ENCODE measurements at regions not wholly inside any gene's neighbourhood (a gene's known extent, or its start where the extent isn't known, plus 50 kb on each side); places are given as distances from the start of the nearest gene placed in this dataset.
A peak's percentile ranks its signal among the peaks of the same experiment; 100 is the strongest.
"Not testable (repeated sequence)": the region's sequence is repeated elsewhere in the genome, so short reads cannot be mapped to it uniquely, and the experiment has no call there.

GRCh38 chr5:106277540-106278096, 1393.1 kb downstream of the EFNA5 start:
- no peak for DNase-seq
- 90 to 91% methylated on average over 3 of the region's 3 CpGs for WGBS, 2 donors
- peaks cover 0 to 2% (median 0%) of the 10 kb centered on the region in 4 donors for H3K9me3 ChIP-seq (ENCODE audit: control insufficient read depth in 4 of 4, insufficient read depth in 3 of 4, low read length in 3 of 4)
- no peaks in the 10 kb centered on the region for H3K27me3 ChIP-seq (ENCODE audit: control insufficient read depth in 3 of 3, insufficient read depth in 3 of 3, low read length in 2 of 3)
- H3K27ac ChIP-seq (ENCODE audit: low read depth in 1 of 2, low read length in 1 of 2), result no peak overlapping the region
- no peaks in the 10 kb centered on the region for H3K4me1 ChIP-seq (ENCODE audit: control insufficient read depth in 5 of 5, insufficient read depth in 5 of 5, low read length in 5 of 5)
- no peak overlapping the region for H3K4me3 ChIP-seq
- no peak for TF ChIP-seq CTCF (IDR thresholded peaks at IDR 0.05; ENCODE audit: control extremely low read depth, extremely low read depth)
- no peaks in the 10 kb centered on the region for H3K36me3 ChIP-seq (ENCODE audit: control insufficient read depth in 4 of 4, insufficient read depth in 4 of 4, low read length in 4 of 4)
- H3K9ac ChIP-seq (ENCODE audit: insufficient read depth in 1 of 2, low read length in 2 of 2), result no peak overlapping the region
- no peak for ATAC-seq (ENCODE audit: insufficient read depth, low FRiP score)

- H3K27me3 ChIP-seq (ENCODE audit: control insufficient read depth in 3 of 3, insufficient read depth in 3 of 3, low read length in 2 of 3), result no peaks in the 10 kb centered on the region
- H3K4me1 ChIP-seq (ENCODE audit: control insufficient read depth in 5 of 5, insufficient read depth in 5 of 5, low read length in 5 of 5), result no peaks in the 10 kb centered on the region
- WGBS, 2 donors, result 58 to 60% methylated on average over 2 of the region's 2 CpGs
- H3K27ac ChIP-seq (ENCODE audit: low read depth in 1 of 2, low read length in 1 of 2), result no peak overlapping the region
- no peak overlapping the region for H3K4me3 ChIP-seq
- H3K36me3 ChIP-seq (ENCODE audit: control insufficient read depth in 4 of 4, insufficient read depth in 4 of 4, low read length in 4 of 4), result no peaks in the 10 kb centered on the region
- no peak overlapping the region for H3K9ac ChIP-seq (ENCODE audit: insufficient read depth in 1 of 2, low read length in 2 of 2)
- H3K9me3 ChIP-seq (ENCODE audit: control insufficient read depth in 4 of 4, insufficient read depth in 3 of 4, low read length in 3 of 4), result peaks cover 0 to 2% (median 0%) of the 10 kb centered on the region in 4 donors
- ATAC-seq (ENCODE audit: insufficient read depth, low FRiP score), result no peak
- peak in 2 of 3 donors; percentile 3 to 22 for DNase-seq
- TF ChIP-seq CTCF (IDR thresholded peaks at IDR 0.05; ENCODE audit: control extremely low read depth, extremely low read depth), result no peak
Observed at GRCh38 chr5:106269252-106269843, 1401.4 kb downstream of the EFNA5 start.

GRCh38 chr5:106267256-106267655, 1403.5 kb downstream of the EFNA5 start:
- no peak for ATAC-seq (ENCODE audit: insufficient read depth, low FRiP score)
- Histone ChIP-seq H3K4me1 (ENCODE audit: control insufficient read depth in 5 of 5, insufficient read depth in 5 of 5, low read length in 5 of 5) (no peaks in the 10 kb centered on the region), H3K27me3 (ENCODE audit: control insufficient read depth in 3 of 3, insufficient read depth in 3 of 3, low read length in 2 of 3) (no peaks in the 10 kb centered on the region), H3K27ac (ENCODE audit: low read depth in 1 of 2, low read length in 1 of 2) (no peak overlapping the region), H3K9me3 (ENCODE audit: control insufficient read depth in 4 of 4, insufficient read depth in 3 of 4, low read length in 3 of 4) (no peaks in the 10 kb centered on the region), H3K9ac (ENCODE audit: insufficient read depth in 1 of 2, low read length in 2 of 2) (no peak overlapping the region), H3K4me3 (no peak overlapping the region), H3K36me3 (ENCODE audit: control insufficient read depth in 4 of 4, insufficient read depth in 4 of 4, low read length in 4 of 4) (no peaks in the 10 kb centered on the region)
- no peak for TF ChIP-seq CTCF (IDR thresholded peaks at IDR 0.05; ENCODE audit: control extremely low read depth, extremely low read depth)
- no peak for DNase-seq
- WGBS, 2 donors, result 88 to 90% methylated on average over 3 of the region's 3 CpGs

GRCh38 chr5:106262395-106262794, 1408.3 kb downstream of the EFNA5 start:
- Histone ChIP-seq H3K27ac (ENCODE audit: low read depth in 1 of 2, low read length in 1 of 2) (no peak overlapping the region), H3K4me1 (ENCODE audit: control insufficient read depth in 5 of 5, insufficient read depth in 5 of 5, low read length in 5 of 5) (no peaks in the 10 kb centered on the region), H3K36me3 (ENCODE audit: control insufficient read depth in 4 of 4, insufficient read depth in 4 of 4, low read length in 4 of 4) (no peaks in the 10 kb centered on the region), H3K4me3 (no peak overlapping the region), H3K9me3 (ENCODE audit: control insufficient read depth in 4 of 4, insufficient read depth in 3 of 4, low read length in 3 of 4) (no peaks in the 10 kb centered on the region), H3K27me3 (ENCODE audit: control insufficient read depth in 3 of 3, insufficient read depth in 3 of 3, low read length in 2 of 3) (no peaks in the 10 kb centered on the region), H3K9ac (ENCODE audit: insufficient read depth in 1 of 2, low read length in 2 of 2) (no peak overlapping the region)
- DNase-seq, result no peak
- no peak for ATAC-seq (ENCODE audit: insufficient read depth, low FRiP score)
- TF ChIP-seq CTCF (IDR thresholded peaks at IDR 0.05; ENCODE audit: control extremely low read depth, extremely low read depth), result no peak

GRCh38 chr5:106259431-106260090, 1411.2 kb downstream of the EFNA5 start:
- not testable (repeated sequence) for H3K27me3 ChIP-seq (ENCODE audit: control insufficient read depth in 3 of 3, insufficient read depth in 3 of 3, low read length in 2 of 3); ATAC-seq (ENCODE audit: insufficient read depth, low FRiP score); H3K9me3 ChIP-seq (ENCODE audit: control insufficient read depth in 4 of 4, insufficient read depth in 3 of 4, low read length in 3 of 4); H3K9ac ChIP-seq (ENCODE audit: insufficient read depth in 1 of 2, low read length in 2 of 2); H3K4me1 ChIP-seq (ENCODE audit: control insufficient read depth in 5 of 5, insufficient read depth in 5 of 5, low read length in 5 of 5); H3K4me3 ChIP-seq; DNase-seq; H3K36me3 ChIP-seq (ENCODE audit: control insufficient read depth in 4 of 4, insufficient read depth in 4 of 4, low read length in 4 of 4); H3K27ac ChIP-seq (ENCODE audit: low read depth in 1 of 2, low read length in 1 of 2)
- whole genome bisulfite sequencing, 2 donors, result 69 to 71% methylated on average over 11 of the region's 11 CpGs
